ENCODE measurements at regions not wholly inside any gene's neighbourhood (a gene's known extent, or its start where the extent isn't known, plus 50 kb on each side); places are given as distances from the start of the nearest gene placed in this dataset.

DNA sequence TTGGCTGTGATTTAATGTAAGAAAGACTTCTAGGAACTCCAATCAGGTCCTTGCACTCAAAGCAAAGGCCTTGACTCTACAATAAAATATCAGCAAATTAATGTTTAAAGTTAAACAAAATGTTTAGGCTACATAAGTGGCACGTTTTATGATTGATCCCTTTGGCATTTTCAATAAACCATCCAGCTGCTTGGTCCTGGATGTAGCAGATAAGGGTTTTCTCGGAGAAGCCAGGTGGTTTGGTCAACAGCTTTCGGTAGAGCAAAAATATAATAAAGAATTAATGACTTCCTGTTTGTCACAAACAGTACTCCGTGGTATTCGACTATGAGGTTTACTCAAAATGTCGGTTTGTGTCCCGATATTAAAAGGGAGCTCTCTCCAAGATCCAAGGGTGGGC, 95.8 kb downstream of the GEMIN8 start:
- no peaks in the 10 kb centered on the region for H3K9me3 ChIP-seq (ENCODE audit: control insufficient read depth, low read length, poor library complexity, severe bottlenecking)
- no peaks in the 10 kb centered on the region for H3K27me3 Mint-ChIP-seq
- no peaks in the 10 kb centered on the region for H3K36me3 Mint-ChIP-seq (ENCODE audit: low read depth)
- DNase-seq (no peak), ATAC-seq (no peak)
- no peak overlapping the region for H3K4me3 Mint-ChIP-seq
- H3K4me1 Mint-ChIP-seq = no peaks in the 10 kb centered on the region
- H3K27ac Mint-ChIP-seq = no peak overlapping the region

DNA sequence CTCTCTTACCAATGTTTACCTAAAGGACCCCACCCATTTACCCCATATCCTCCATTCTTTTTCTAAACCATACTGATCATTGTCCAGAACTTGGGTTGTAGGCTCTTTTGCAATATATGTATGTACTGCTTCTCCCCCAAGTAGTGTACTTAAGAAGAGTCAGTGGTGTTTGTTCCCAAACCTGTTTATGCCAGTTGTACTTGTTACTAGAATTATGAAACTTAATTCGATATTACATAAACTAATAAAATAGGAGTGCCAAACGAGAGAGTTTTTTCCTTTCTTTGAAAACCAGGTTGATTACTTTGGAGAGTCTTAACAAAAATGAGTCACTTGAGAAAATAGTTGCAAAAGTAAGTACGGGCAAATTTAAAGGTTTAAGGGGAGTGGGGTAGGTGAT, 96.3 kb downstream of the GEMIN8 start:
- no peak for DNase-seq
- no peaks in the 10 kb centered on the region for H3K9me3 ChIP-seq (ENCODE audit: control insufficient read depth, low read length, poor library complexity, severe bottlenecking)
- Mint-ChIP-seq H3K4me3 (no peak overlapping the region), H3K27me3 (no peaks in the 10 kb centered on the region), H3K4me1 (no peaks in the 10 kb centered on the region), H3K36me3 (ENCODE audit: low read depth) (no peaks in the 10 kb centered on the region), H3K27ac (no peak overlapping the region)
- no peak for ATAC-seq

DNA sequence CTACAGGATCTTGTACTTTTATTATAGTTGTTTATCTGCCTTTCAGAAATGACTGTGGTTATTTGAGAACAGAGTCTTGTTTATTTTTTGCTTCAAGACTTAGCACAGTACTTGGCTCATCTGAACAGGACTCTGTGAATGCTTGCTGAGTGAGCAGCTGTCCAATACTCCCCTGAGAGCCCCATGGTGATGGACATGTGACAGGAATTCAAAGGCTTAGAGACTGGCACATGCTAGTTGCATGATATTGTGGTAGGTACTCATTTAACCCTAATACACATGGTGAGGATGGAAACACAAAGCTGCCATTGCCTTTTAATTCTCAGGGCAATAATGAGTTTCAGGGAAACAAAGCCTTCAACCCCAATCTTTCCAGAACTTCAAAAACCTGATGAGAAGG, 97.3 kb downstream of the GEMIN8 start:
- Mint-ChIP-seq H3K27ac (no peak overlapping the region), H3K36me3 (ENCODE audit: low read depth) (no peaks in the 10 kb centered on the region), H3K4me3 (no peak overlapping the region), H3K4me1 (no peaks in the 10 kb centered on the region), H3K27me3 (no peaks in the 10 kb centered on the region)
- H3K9me3 ChIP-seq (ENCODE audit: control insufficient read depth, low read length, poor library complexity, severe bottlenecking) = no peaks in the 10 kb centered on the region
- ATAC-seq = no peak
- DNase-seq = no peak

DNA sequence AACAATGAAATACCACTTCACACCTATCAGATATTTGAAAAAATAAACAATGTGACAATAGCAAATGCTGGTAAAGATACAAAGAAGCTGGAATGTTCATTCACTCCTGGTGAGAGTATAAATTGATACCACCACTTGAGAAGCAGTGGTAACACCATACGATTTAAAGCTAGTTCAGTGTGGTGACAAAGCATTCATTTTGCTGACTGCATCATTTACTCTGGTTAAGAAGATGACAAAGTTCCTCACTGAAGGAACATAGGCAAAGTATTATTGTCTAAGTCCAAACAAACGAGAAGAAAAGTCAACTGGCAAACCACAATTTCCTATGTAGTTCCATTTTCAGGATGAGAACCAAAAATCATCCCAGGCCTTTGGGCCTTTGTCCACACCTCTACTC, 102.5 kb downstream of the GEMIN8 start:
- DNase-seq (no peak), ATAC-seq (no peak)
- no peak overlapping the region for H3K4me3 Mint-ChIP-seq

DNA sequence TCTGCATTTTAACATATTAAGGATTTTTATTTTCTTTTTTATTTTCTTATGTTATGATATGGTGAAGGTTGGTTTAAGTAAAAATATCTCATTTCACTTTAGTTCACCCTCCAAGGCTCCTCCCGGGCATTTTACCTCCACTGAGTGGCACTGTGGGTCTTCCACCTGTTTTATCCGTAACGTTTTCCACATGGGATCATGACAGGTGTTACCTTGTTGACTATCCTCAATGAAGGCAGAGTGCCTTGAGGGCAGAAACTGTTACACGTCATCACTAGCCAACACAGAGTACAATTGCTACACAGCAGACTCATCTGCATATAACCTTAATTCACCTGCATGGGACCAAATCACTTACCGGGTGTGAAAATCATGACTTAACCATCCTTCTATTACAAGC, 105.8 kb downstream of the GEMIN8 start:
- Mint-ChIP-seq H3K4me1 (peaks cover 2% of the 10 kb centered on the region), H3K4me3 (no peak overlapping the region), H3K36me3 (ENCODE audit: low read depth) (no peaks in the 10 kb centered on the region), H3K27me3 (no peaks in the 10 kb centered on the region), H3K27ac (no peak overlapping the region)
- ATAC-seq (no peak), DNase-seq (no peak)
- H3K9me3 ChIP-seq (ENCODE audit: control insufficient read depth, low read length, poor library complexity, severe bottlenecking) = no peaks in the 10 kb centered on the region

More for the DNA sequence above, 102.5 kb downstream of the GEMIN8 start:
- no peak overlapping the region for H3K27ac Mint-ChIP-seq
- no peaks in the 10 kb centered on the region for H3K36me3 Mint-ChIP-seq (ENCODE audit: low read depth)
- H3K27me3 Mint-ChIP-seq = no peaks in the 10 kb centered on the region
- no peaks in the 10 kb centered on the region for H3K9me3 ChIP-seq (ENCODE audit: control insufficient read depth, low read length, poor library complexity, severe bottlenecking)
- H3K4me1 Mint-ChIP-seq = peaks cover 2% of the 10 kb centered on the region

DNA sequence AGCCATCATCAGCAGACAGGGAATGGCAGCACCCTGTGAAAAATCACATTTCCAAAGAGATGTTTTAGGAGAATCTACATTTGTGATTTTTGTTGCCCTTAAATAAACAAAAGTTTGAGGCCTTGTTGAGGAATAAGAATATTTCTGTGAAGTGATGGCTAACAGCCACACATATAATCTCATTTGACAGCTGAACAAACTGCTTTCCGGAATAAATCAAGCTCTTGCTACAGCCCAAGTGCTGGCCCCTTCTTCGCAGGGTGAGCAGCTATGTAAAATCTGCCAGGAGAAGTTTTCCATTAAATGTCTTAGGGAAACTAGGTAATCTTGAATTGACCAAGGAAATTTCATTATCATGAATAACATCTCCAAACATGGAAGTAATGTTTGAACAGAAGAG, 106.4 kb upstream of the GPM6B start:
- H3K4me3 Mint-ChIP-seq = no peak overlapping the region
- H3K9me3 ChIP-seq (ENCODE audit: control insufficient read depth, low read length, poor library complexity, severe bottlenecking) = no peaks in the 10 kb centered on the region
- ATAC-seq (no peak), DNase-seq (no peak)
- peaks cover 2% of the 10 kb centered on the region for H3K4me1 Mint-ChIP-seq
- H3K27ac Mint-ChIP-seq = no peak overlapping the region
- H3K36me3 Mint-ChIP-seq (ENCODE audit: low read depth) = no peaks in the 10 kb centered on the region
- H3K27me3 Mint-ChIP-seq = peaks cover 5% of the 10 kb centered on the region

DNA sequence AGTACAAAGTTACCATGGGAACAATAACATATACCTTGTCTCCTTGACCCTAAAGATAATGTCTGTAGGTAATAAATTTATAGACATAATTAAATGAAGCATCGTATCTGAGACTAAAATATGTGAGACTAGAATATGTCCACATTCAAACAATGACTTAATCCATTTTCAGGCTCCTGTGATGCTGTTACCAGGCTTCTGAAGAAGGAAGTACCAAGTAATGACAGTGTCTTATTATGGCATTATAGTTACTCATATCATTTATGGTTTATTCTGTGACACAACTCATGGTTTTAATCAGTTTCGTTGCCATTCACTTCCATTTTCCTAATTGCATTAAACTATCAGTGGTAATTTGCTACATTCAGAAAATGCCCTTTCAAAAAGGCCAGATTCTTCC, 100.6 kb upstream of the GPM6B start:
- no peak for DNase-seq
- Mint-ChIP-seq H3K36me3 (ENCODE audit: low read depth) (no peaks in the 10 kb centered on the region), H3K4me1 (peaks cover 2% of the 10 kb centered on the region), H3K27me3 (peaks cover 6% of the 10 kb centered on the region), H3K27ac (no peak overlapping the region), H3K4me3 (no peak overlapping the region)
- no peaks in the 10 kb centered on the region for H3K9me3 ChIP-seq (ENCODE audit: control insufficient read depth, low read length, poor library complexity, severe bottlenecking)
- no peak for ATAC-seq

DNA sequence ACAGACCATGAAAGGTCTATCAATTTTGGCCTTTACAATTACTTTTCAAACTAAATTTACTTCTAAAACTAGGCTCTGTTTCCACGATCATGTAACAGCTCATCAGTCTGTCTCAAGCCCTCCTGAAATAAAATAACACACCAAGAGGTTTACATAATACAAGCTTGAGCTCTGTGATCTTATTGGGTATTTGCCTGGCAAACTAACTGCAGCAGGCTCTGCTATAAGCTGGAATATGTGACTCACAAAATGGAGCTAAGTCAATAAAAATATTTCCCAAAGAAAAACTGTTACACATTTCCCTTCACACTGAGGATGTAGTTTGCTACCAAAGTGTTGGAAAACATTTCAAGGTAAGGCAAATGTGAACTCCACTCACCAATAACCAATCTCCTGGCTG, 94.7 kb upstream of the GPM6B start:
- H3K27me3 Mint-ChIP-seq = no peaks in the 10 kb centered on the region
- H3K36me3 Mint-ChIP-seq (ENCODE audit: low read depth) = no peaks in the 10 kb centered on the region
- H3K27ac Mint-ChIP-seq = no peak overlapping the region
- no peak for ATAC-seq
- no peak overlapping the region for H3K4me3 Mint-ChIP-seq
- H3K4me1 Mint-ChIP-seq = no peaks in the 10 kb centered on the region
- no peaks in the 10 kb centered on the region for H3K9me3 ChIP-seq (ENCODE audit: control insufficient read depth, low read length, poor library complexity, severe bottlenecking)
- no peak for DNase-seq

DNA sequence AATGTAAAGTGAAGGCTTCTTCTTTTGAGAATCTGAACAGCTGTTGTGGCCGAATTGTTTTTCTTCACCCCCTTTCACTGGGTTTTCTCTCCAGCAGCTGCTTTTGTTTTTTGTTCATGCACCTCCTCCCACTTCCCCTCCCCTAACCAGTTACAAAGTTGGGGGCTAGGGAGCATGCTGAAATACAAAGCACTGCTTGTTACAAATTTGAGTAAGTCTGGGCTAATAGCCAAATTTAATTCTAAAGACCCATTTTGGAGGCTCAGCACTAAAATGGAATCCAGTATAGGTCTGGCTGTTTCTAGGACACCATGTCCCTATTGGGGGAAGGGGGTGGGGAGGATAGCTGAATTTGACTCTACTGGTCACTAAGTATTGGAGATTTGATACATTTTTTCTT, 89.2 kb upstream of the GPM6B start:
- H3K4me3 Mint-ChIP-seq = no peak overlapping the region
- peaks cover 10% of the 10 kb centered on the region for H3K27me3 Mint-ChIP-seq
- H3K9me3 ChIP-seq (ENCODE audit: control insufficient read depth, low read length, poor library complexity, severe bottlenecking) = no peaks in the 10 kb centered on the region
- no peaks in the 10 kb centered on the region for H3K4me1 Mint-ChIP-seq
- ATAC-seq (no peak), DNase-seq (no peak)
- H3K36me3 Mint-ChIP-seq (ENCODE audit: low read depth) = no peaks in the 10 kb centered on the region
- no peak overlapping the region for H3K27ac Mint-ChIP-seq

DNA sequence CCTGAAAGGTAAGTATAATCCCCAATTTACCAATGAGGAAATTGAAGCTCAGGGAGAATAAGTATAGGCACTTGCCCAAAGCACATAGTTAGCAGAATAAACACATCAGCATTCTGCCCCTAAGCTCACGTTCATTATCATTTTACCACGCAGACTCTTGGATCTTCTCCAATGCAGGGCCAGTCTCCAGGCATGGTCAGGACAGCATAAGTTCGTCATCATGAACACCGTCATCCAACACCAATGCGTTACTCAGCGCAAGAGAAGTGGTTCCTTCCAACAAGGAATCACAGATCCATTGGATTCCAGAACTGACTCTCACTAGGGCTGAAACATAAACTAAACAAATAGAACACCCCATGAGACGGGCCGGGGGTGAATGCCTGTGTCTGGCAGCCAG, 86.5 kb upstream of the GPM6B start:
- no peak for ATAC-seq
- no peaks in the 10 kb centered on the region for H3K9me3 ChIP-seq (ENCODE audit: control insufficient read depth, low read length, poor library complexity, severe bottlenecking)
- Mint-ChIP-seq H3K4me3 (no peak overlapping the region), H3K27ac (no peak overlapping the region), H3K36me3 (ENCODE audit: low read depth) (no peaks in the 10 kb centered on the region), H3K27me3 (peaks cover 10% of the 10 kb centered on the region), H3K4me1 (no peaks in the 10 kb centered on the region)
- no peak for DNase-seq

DNA sequence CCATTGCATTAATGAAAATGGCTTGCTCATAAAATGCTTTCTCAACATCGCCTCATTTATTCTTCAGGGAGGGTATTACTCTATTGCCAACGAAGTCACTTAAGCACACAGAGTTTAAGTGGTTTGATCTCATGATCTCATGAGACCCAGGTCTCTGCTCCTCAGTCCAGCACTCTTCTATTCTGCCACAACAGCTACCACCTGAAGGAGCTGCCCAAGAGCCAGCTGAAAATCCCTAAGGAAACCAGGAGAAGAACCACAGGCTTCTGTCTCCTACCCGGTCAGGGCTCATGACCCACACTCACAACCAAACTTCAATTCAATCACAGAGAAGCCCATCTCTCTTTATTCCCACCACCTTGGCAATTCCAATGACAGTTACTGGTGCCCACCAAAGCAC, 85.5 kb upstream of the GPM6B start:
- Mint-ChIP-seq H3K4me1 (no peaks in the 10 kb centered on the region), H3K4me3 (no peak overlapping the region), H3K27me3 (peaks cover 10% of the 10 kb centered on the region), H3K27ac (no peak overlapping the region), H3K36me3 (ENCODE audit: low read depth) (no peaks in the 10 kb centered on the region)
- H3K9me3 ChIP-seq (ENCODE audit: control insufficient read depth, low read length, poor library complexity, severe bottlenecking) = no peaks in the 10 kb centered on the region
- DNase-seq (no peak), ATAC-seq (no peak)

DNA sequence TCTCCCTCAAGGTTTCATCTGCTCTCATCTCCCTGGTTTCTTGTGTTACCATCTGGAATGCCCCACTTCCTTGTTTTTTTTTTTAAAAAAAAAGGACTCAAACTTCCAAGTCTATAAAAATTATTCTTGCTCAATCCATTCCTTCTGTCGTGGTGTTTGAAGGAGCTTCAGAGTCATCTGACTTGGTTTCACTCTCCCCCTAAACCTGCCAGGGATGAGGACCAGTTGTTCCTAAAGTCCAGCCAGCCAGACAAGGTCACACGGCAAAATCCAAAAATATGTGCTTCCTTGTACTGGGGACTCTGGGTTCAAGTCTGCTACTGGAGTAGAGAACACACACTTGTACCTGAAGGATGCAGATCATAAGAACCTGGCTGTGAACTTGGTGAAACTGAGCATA, 84.5 kb upstream of the GPM6B start:
- no peaks in the 10 kb centered on the region for H3K9me3 ChIP-seq (ENCODE audit: control insufficient read depth, low read length, poor library complexity, severe bottlenecking)
- no peak overlapping the region for H3K27ac Mint-ChIP-seq
- peaks cover 10% of the 10 kb centered on the region for H3K27me3 Mint-ChIP-seq
- no peaks in the 10 kb centered on the region for H3K4me1 Mint-ChIP-seq
- H3K4me3 Mint-ChIP-seq = no peak overlapping the region
- no peaks in the 10 kb centered on the region for H3K36me3 Mint-ChIP-seq (ENCODE audit: low read depth)
- ATAC-seq (no peak), DNase-seq (no peak)

DNA sequence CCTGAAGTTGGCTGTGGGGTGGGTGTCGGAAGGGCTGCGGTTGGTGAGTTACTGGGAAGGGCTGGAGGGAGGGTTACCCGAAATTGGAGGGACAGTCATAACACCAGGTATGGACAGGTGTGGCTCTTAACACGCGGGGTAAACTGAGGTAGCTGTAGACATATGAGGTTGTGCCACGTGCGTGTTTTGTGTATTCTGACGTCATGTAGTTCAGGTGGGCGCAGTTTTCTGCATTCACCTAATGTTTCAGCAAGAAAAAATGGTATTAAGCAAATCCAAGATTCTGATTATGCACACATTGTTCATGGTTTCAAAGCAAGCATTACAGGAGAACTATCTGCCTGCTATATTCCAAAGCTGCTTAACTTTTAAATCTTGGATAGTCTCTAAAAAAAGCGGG, 83.5 kb upstream of the GPM6B start:
- DNase-seq = no peak
- no peaks in the 10 kb centered on the region for H3K9me3 ChIP-seq (ENCODE audit: control insufficient read depth, low read length, poor library complexity, severe bottlenecking)
- no peak for ATAC-seq
- Mint-ChIP-seq H3K4me1 (no peaks in the 10 kb centered on the region), H3K27me3 (peaks cover 10% of the 10 kb centered on the region), H3K27ac (no peak overlapping the region), H3K4me3 (no peak overlapping the region), H3K36me3 (ENCODE audit: low read depth) (no peaks in the 10 kb centered on the region)

DNA sequence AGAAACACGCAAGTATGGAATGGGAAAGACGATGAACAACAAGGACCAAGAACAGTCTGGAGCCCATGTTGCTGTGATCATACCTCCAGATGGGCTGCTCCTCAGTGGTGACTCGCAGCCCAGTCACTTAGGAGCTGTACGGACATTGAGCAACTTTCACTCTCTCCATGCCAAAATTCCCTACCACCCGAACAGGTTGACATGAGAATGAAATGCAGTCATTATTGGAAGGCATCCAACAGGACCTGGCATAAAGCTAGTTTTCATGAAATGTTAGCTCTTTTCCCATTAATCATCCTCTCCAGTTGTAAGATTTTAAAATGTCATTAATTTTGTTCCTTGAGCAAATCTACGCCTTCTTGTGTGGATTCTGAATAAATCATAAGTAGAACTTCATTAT, 82.7 kb upstream of the GPM6B start:
- DNase-seq (no peak), ATAC-seq (no peak)
- H3K9me3 ChIP-seq (ENCODE audit: control insufficient read depth, low read length, poor library complexity, severe bottlenecking) = no peaks in the 10 kb centered on the region
- H3K4me3 Mint-ChIP-seq = no peak overlapping the region
- no peaks in the 10 kb centered on the region for H3K36me3 Mint-ChIP-seq (ENCODE audit: low read depth)
- peaks cover 10% of the 10 kb centered on the region for H3K27me3 Mint-ChIP-seq
- H3K27ac Mint-ChIP-seq = no peak overlapping the region
- H3K4me1 Mint-ChIP-seq = no peaks in the 10 kb centered on the region

DNA sequence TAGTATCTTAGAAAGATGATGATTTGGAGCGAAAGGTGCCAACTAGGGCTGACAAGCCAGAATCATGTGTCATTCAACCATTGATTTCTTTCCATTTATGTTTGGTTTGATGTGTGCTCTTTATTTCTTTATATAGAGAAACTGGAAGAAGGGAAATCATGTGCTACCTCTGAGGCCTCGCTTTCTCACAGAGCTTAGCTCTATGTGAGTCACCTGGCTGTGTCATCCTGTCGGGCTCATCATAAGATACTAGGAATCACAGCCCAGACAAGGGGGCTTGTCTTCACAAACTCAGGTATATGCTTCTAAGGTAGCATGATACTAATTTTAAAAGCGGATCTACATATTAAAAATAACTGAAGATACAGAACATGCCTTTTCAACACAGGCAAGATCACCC, 81.7 kb upstream of the GPM6B start:
- H3K4me1 Mint-ChIP-seq = no peaks in the 10 kb centered on the region
- no peak for DNase-seq
- H3K9me3 ChIP-seq (ENCODE audit: control insufficient read depth, low read length, poor library complexity, severe bottlenecking) = no peaks in the 10 kb centered on the region
- no peak overlapping the region for H3K27ac Mint-ChIP-seq
- H3K4me3 Mint-ChIP-seq = no peak overlapping the region
- peaks cover 10% of the 10 kb centered on the region for H3K27me3 Mint-ChIP-seq
- ATAC-seq = no peak
- H3K36me3 Mint-ChIP-seq (ENCODE audit: low read depth) = no peaks in the 10 kb centered on the region

Data from T-helper 17 cell (primary cell).